ENCODE measurements at regions not wholly inside any gene's neighbourhood (a gene's known extent, or its start where the extent isn't known, plus 50 kb on each side); places are given as distances from the start of the nearest gene placed in this dataset.

DNA sequence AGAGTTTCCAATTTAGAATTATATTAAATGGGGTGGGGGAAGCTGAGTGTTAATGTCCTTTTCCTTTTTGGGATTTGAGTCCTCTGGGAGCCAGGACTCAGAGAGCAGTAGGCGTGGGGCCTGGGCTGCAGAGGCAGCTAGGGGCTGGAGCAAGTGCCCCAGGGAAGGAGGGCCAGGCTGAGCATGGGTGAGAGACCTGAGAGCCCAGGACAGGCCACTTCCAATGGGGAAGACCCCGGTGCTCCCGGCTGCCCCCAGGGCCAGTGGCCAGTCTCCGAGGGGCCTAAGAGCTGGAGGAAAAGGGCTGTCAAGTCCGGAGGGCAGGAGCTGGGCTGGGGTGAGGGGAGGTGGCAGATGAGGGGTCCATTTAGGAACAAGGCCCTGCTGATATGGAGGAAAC lies 371.5 kb downstream of the ZNF536 start:
- DNase-seq = no peak

DNA sequence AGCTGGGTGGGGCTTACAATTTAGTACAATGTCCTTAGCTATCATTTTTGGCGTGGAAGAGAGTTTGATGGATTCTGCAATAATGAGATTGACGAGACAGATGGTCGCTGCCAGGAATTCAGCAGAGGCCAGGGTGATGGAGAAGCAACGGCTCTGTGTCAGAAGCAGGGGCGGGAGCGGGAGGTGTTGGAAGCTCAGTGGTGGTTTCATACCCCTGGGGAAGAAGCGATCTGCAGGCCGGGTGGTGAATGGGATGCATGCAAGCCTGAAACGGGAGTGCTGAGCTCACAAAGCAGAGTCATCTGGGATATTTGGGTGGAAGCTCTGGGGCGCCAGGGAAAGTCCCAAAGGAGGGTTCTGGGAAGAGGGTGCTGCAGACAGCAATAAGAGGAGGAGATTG lies 370.8 kb downstream of the ZNF536 start:
- DNase-seq = no peak

DNA sequence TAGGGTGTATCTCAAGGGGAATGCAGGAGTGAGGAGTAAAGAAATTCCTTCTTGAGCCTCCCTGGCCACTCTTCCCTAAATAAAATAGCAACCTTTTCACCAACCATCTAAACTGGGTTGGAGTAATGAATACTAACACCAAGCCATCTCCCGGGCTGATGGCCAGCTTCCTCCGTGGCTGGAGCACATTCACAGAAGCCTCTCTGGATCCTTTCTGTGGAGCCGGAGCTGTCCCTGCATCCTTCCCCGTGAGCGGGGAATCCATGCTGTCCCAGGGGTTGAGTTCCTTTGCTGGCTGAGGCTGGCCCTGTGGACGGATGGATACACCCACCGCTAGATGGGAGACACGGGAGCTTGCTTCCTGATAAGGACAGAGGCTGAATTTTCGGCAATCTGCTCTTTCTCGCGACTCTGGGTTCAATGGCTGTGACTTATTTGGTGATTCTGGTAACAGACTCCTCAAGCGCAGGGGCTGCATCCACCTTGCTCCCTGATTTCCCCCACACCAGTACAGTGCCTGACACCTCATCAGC lies 370.3 kb downstream of the ZNF536 start:
- DNase-seq = peak; percentile 33

DNA sequence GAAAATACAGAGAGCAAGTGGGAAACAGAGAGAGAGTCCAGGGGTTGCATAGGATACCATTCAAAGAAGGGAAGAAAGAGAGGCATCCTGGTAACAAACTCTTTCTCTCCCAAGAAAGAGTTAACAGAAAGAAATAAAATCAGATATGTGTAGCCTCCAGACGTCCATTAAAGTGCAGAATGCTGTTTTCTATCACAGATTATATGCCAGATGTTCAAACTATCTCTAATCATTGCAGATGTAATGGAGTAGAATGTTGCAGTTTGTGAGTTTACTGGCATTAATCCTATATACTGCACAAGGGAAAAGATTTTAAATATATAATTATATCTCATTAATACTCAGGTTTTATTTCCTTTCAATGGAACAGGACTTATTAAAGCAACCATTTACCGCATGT lies 369.4 kb downstream of the ZNF536 start:
- DNase-seq = no peak

DNA sequence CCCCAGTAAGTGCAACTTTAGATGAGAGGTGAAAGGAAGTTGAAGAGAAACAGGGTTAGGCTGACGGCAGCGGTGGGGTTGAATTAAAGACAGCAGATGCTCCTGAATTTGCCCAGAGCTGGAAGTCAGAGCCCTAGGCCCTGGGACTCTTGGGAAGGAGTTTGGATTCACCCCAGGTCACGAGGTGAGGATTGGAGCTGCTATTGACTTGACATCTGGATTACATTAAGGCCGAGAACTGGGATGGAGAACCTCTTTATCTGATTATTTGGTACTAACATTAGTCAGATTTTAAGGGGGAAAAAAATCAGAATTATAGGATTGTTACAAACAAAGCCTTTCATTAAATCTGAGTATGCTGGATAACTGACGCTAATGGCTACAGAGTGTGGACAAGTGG lies 367.2 kb downstream of the ZNF536 start:
- peak; percentile 75 for DNase-seq

DNA sequence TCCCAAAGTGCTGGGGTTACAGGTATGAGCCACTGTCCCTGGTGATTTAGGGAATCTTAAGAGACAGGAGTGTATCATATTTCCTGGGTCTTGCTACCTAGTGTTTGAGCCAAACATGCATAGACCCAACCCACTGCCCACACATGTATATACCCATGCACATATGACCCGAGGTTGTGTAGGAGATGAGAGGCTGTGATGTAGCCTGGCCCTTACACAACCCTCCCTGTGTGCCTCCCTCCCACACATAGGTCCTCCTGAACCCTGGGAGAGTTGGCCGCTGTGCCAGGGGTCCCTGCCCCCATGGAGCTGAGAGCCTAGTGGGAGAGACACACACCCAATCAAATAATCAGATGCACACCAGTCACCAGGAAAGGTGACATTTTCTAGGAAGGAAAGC lies 365.9 kb downstream of the ZNF536 start:
- DNase-seq = no peak

DNA sequence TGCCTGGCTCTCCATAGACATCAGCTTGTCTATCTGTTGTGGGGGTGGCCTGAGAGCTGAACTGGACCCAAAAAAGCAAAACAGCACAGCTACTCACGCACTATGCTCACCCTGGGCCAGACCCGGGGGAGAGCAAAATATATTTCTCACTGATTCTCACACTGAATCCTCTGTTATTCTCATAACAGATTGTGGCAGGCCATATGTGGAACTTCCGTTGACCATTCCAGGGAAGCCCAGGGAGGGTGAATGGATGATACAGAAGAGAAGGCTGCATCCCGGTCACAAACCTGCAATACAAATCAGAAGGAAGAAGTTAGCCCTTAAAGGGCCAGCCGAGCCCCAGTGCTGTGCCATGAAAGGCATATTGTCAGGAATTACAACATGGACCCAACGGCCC lies 362.5 kb downstream of the ZNF536 start:
- peak; percentile 36 for DNase-seq

DNA sequence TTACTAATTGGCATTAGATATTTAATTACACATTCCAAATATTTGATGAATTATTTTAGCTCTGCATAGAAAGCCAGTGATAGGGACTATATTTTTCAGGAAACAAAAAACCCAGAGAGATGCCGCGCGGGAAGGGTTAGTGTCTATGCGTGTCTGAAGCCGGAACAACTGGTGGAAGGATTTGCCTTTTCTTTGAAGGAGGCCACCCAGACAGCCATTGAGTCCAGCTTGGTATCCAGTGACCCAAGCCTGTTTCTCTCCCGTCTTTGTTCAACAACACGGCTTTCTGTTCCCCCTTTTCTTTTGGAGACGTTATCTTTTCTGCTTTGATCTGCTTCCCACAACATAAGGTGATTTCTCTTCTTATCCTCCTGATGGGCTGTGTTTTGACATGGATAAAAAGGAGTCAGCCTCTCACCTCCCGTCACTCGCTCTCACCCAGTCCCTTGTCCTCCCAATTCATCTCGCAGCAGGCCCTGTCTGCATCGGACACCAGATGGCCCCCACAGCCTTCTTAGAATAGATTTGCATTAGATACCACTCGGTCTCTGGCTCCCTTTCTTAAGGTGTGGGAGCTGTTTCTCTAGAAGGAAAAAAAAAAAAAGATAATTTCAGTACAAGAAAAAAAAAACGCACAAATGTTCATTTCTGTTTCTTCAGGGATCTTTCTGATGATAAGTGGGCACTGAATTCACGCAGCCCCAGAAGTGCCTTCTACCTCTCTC lies 361.8 kb downstream of the ZNF536 start:
- peak; percentile 64 for DNase-seq

DNA sequence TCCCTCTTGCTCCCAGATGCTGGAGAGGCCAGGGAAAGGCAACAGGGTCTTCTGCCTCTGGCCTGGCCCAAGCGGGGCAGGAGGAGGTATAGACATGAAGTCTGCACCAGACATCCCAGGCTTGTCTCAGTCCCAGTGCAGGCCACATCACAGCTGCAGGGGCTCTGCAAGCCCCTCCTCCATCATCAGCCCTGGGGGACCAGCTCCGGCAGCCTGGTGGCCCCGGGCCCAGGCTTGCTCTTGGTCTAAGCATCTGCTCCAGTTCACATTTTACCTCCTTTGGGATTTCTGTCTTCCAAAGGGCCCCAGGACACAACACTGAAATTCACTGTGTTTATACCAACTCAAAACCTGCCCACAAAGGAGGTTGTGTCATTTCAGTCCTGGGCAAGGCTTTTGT lies 359.4 kb downstream of the ZNF536 start:
- DNase-seq = peak; percentile 31

DNA sequence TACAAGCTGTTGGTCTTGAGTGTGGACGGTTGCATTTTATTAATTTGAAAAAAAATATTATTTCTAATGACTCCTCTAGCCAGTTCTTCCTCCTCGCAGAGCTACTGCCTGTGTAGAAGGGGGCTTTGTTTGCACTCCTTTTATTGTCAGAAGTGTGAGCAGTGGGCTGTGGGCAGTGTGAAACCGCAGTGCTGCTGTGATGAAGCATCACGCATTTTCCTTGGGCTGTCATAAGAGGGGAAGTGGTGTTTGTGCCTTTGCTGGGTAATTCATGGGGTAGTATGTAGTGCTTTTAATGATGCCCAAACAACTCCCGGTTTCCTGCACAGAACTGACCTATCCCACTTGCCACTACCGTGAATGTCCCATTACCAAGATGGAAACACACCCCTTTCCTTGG lies 357.3 kb downstream of the ZNF536 start:
- no peak for DNase-seq

DNA sequence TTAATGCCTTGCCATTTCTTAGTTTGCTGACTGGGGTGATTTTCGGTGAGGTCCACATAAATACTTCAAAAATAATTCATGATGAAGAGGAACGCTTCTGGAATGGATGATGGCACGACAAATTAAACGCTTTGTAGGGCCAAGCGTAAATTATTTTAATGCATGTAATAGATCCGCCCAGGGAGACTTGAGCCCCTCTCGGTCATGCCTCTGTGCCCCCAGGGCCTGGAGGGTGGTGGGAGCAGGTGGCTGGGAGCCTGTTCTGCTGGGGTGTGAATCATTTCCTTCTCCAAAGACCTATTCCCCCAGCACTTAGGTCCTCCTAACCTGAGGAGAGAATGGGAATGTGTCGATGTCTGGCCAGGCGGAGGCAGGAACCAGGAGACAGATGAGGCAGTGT lies 350.6 kb downstream of the ZNF536 start:
- no peak for DNase-seq

DNA sequence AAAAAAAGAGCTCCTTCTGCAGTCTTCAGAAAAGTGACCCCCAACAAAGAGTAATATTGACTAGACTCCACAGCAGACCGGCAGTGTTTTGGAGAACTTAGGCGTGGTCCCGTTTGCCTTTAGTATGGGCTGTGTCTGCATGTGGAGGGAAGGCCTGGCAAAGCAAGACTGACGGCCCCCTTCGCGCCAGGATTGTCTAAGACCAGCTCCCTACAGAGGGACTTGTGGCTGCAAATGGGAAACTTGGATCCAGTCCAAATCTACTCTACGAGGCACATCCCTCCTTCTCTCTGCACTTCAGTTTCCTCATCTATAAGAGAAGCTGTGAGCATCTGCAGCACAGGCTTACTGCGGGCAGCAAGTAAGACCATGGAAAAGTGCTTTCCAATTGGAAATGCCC lies 350.0 kb downstream of the ZNF536 start:
- DNase-seq = no peak

DNA sequence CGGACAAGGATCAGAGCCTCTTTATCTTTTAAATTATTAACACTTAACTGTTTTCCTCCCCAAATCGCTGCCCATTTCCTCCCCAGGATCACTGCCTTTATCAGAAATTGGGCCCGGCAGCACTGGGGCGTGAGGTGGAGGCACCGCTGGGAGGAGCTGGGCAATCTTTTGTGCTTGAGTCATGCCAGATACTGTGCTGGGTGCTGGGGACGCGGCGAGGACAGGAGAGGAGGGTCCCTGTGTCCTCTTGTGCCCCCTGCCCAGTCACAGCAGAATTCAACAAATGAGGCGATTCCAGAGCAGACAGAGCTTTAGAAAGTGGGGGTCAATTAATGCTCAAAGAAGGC lies 347.8 kb downstream of the ZNF536 start:
- no peak for DNase-seq

DNA sequence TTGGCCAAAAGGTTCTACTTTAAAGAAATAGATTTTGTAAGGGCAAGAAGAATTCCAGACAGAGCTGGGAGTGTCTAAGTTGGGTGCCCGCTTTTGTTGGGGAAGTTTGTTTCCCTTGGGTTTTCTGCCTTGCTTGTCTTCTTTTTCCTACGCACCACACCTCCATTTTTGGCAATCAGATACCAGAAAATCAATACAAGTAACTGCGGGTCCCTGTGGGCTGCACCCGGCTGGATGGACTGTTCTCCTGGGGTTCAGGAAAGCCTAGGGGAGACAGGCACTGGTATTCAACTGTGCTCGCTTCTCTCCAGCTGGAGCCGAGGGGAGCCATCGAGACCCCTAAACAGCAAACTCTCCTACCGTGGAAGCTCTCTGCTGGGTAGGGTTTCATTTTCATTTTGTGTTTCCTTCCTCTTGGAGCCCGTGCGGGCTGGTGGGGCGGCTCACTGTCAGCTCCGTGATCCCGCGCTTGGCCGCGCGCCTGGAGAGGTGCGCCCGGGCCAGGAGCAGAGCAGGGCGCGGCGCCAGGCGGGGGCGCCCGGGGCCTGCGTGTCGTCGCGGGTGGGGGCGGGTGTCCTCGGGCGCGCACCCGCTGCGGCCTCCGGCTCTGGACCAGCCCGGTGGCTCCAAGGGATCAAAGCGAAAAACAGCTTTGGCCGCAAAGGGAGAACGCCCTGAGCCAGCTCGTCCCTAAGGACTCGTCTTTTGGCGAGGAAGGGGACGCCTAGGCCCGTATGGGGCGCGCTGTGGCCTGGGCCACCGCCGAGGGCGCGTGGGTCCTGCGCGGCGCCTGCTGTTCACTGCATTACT lies 347.2 kb downstream of the ZNF536 start:
- peak; percentile 53 for DNase-seq

DNA sequence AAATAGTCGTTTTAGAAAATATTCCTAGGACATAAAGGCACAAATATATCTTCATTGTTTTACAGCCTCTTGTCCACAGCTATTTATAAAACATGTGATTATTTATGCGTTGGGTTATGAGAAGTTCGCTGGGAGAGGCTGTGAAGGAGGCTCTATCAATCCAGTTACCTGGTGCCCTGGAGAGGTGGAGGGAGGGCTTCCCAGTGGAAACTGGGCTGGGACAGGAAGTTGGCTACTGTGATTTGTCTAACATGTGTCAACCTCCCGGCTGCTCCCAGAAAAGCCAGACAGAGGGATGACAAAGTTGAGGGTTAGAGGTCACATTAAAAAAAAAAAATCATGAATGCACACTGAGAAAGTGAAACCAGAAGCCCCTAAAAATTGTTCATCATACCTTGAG lies 346.5 kb downstream of the ZNF536 start:
- DNase-seq = peak; percentile 19

DNA sequence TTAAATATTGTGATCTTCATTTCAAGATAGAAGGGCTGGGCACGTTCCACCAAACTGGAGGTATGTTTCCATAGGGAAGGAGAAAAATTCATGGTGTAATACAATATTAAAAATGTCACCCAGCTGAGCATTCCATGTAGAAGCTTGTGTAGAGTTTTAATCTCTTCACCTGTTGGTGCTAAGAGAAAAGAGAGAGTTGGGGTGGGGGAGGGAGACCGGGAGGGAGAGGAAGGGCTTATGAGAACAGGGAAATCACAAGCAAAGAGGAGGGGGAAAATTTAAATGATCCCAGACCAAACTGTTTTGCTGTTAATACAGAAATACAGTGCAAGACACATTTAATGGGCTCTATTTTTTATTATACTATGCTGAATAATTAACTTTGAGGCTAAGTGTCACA lies 345.8 kb downstream of the ZNF536 start:
- no peak for DNase-seq

DNA sequence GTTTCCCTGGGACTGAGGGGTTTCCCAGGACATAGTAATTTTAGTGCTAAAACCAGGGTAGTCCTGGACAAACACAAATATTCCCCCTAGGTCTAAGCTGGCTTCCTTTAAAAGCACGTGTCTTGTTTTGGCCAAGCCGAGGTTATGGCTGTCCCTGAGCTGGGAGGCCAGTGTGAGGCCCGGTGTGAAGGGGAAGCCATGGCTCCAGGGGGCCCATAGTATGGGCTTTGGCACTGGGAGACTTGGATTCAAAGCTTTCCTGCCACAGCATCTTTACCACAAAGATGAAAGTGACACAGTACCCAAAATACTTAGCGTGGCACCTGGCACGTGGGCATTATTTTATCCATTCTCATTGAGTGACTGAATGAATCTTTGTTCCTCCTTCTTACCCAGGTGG lies 345.2 kb downstream of the ZNF536 start:
- DNase-seq = no peak

DNA sequence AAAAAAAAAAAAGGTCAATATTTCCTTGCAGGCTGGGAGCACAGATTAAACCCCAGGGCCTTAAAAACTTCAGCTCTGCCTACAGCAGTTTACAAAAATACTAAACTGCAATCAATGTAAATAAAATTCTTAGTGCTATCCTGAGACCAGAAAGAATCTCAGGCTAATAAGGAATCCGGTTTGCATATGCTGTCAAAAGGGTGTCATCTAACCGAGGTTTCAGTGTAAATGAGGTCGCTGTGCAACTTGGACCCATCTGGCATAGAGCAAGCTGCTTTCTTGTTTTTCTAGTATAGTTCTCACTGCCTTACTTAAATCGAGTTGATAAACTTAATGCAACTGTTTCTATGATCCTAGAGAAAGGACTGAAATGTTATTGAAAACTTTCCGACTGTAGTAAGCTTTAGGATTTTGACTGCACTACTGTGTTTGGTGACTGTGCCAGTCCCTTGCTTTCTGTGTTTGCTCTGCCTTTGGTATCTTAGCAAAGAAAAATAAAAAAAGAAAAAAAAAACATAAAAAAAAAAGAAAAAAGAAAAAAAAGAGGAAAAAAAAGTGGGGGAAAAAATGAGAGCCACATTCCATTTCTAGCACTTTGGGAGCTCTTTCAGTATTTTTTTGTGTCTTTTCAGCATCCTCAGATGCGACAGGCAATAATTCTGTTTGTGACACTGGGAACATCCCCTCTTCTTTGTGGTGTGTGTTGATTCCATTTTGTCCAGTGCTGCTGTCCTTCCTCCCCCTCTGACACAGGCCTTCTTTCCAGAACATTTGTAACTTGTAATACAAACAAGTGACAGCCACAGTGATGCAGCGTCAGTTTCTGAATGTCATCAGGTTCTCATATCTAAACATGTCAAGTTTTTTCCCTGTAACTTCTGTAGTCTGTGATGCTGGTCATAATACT lies 340.5 kb downstream of the ZNF536 start:
- no peak for DNase-seq

DNA sequence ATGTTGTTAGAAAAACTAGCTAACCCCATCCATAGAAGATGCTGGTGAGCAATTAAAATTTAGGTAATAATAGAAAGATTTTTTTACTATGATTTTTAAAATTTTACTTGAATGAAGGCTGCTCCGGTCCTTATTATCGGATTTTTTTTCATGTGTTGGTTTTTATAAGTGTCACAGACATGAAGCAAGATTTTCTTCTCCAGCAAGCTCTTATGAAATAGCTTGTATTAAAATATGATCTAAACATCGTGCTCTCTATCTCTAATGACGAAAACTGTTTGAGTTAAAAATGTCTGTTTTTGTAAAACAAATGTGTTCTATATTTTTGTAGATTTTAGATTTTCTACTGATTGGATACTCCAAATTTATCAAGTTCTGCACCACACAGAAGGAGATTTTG lies 339.6 kb downstream of the ZNF536 start:
- no peak for DNase-seq

DNA sequence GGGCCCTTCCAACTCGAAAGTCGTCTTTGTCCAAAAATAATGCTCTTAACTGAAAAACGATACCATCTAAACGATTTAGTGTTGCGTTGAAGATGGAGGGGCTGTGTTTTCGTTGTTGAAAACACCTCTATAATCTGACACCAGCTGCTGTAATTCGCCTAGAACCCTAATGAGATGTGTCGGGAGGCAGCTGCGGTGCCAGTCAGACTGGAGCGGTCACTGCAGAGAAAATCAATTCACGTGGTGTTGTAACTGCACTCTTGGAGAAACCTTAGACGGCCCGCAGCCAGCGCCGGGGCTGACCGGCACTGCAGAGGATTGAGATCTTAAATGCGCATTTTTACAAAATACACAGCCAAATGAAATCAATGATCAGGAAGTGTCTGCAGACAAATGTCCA lies 339.1 kb downstream of the ZNF536 start:
- no peak for DNase-seq

DNA sequence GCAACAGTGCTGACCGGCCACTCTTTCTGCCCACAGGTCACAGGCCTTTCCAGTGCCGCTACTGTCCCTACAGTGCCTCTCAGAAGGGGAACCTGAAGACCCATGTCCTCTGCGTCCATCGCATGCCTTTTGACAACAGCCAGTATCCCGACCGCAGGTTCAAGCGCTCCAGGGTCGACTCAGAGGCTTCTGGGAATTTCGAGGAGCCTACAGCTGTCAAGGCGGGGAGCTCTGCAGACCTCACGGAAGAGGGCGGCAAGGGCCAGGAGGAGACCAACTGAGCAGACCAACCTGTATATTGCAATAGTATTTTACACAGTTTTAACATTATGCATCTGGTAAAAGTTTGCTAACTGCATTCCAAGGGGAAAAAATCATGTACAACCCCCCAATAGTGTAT lies 338.5 kb downstream of the ZNF536 start:
- DNase-seq = no peak

DNA sequence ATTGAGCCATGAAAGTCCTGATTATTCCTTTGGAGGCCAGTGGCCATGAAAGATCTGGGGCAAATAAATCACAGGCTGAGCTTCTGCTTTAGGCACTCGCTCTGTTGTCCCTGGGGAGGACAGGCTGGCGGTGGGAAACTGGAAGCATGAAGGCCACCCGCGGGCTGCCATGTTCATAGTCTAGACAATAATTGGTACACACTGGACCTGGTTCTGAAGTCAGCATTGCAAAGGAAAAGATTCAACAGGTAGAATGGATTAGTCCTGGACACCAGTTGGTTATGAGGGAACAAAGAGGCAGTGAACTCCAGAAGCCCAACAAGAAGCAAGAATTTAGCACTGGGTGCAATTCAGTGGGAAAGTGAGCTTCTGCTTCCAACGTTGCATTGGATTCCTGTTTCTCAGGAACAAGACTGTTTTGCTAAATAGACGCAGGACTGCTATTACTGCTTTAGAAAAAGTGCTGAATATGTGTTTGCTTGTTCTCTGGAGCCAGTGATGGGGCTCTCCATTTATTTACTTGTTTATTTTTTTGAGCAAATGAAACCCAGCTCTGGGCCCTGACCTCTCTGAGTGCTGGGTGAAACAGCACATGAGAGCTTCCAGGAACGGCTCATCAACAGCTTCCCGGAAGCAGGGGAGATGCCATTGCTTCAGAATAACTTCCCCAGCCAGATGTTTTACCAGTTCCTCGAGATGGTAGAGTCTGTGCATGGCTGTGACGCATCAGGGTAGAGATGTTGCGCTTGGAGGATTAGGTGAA lies 336.4 kb downstream of the ZNF536 start:
- DNase-seq = no peak
